PC-9 (cell line): ENCODE measurements at regions not wholly inside any gene's neighbourhood (a gene's known extent, or its start where the extent isn't known, plus 50 kb on each side); places are given as distances from the start of the nearest gene placed in this dataset.

Experiments used
- BruUV-seq: library from RNA; stranded (reverse); fragments of 400-500 nt; replicated peaks from 2 replicates; lab custom pipeline; 2021; lab: Mats Ljungman, UMichigan
- CTCF ChIA-PET: fragments of 300-600 bp; sonication (Branson Sonifier 250); formaldehyde crosslinking; loops from one replicate; lab custom pipeline; 2022; ENCODE audit warnings: antibody characterized with exemption; lab: Charles Lee
- POLR2A ChIA-PET: fragments of 300-600 bp; sonication (Branson Sonifier 250); formaldehyde crosslinking; loops from one replicate; lab custom pipeline; 2022; ENCODE audit warnings: antibody characterized with exemption; ENCODE audit not compliant: unreplicated experiment; lab: Charles Lee
- DNase-seq, 2 experiments: peaks; one replicate each; pipeline versions ENCODE4 v3.0.0 to v3.0.0-alpha.2; 2015 to 2022; ENCODE audit warnings: mixed read lengths in 1 of 2
- H2AFZ ChIP-seq: fragments of 200-600 bp; sonication (generic); 2 replicates; pipeline ENCODE4 v1.8.1; 2017; ENCODE audit warnings: antibody characterized with exemption
- H3F3A ChIP-seq: fragments of 200-600 bp; sonication (generic); 2 replicates; pipeline ENCODE4 v1.8.1; 2017; ENCODE audit warnings: antibody characterized with exemption, mild to moderate bottlenecking, low read depth; ENCODE audit not compliant: insufficient read depth
- H3K27ac ChIP-seq: fragments of 200-600 bp; sonication (generic); 2 replicates; pipeline ENCODE4 v1.6.1; 2016; ENCODE audit warnings: mixed run types
- H3K27me3 ChIP-seq: fragments of 200-600 bp; sonication (generic); 2 replicates; pipeline ENCODE4 v1.6.1; 2016; ENCODE audit warnings: low read depth, mixed run types; ENCODE audit not compliant: insufficient read depth
- H3K36me3 ChIP-seq: fragments of 200-600 bp; sonication (generic); 2 replicates; pipeline ENCODE4 v1.6.1; 2016; ENCODE audit warnings: low read depth, mixed run types
- H3K4me1 ChIP-seq: fragments of 200-600 bp; sonication (generic); replicated peaks from 2 replicates; pipeline ENCODE4 v1.6.1; 2016; ENCODE audit warnings: mixed run types; ENCODE audit not compliant: insufficient read depth
- H3K4me2 ChIP-seq: fragments of 200-600 bp; sonication (generic); 2 replicates; pipeline ENCODE4 v1.6.1; 2017; ENCODE audit warnings: mixed run types
- H3K4me3 ChIP-seq: fragments of 200-600 bp; sonication (generic); 2 replicates; pipeline ENCODE4 v1.6.1; 2016; ENCODE audit warnings: mixed run types
- H3K79me2 ChIP-seq: fragments of 200-600 bp; sonication (generic); 2 replicates; pipeline ENCODE4 v1.6.1; 2017; ENCODE audit warnings: low read depth, mixed run types
- H3K9me2 ChIP-seq: fragments of 200-600 bp; sonication (generic); 2 replicates; pipeline ENCODE4 v1.8.1; 2017; ENCODE audit warnings: mild to moderate bottlenecking; ENCODE audit not compliant: insufficient read depth
- H3K9me3 ChIP-seq: fragments of 200-600 bp; sonication (generic); 2 replicates; pipeline ENCODE4 v1.8.1; 2016; ENCODE audit warnings: low read depth; ENCODE audit not compliant: insufficient read depth
- H4K20me1 ChIP-seq: fragments of 200-600 bp; sonication (generic); 2 replicates; pipeline ENCODE4 v1.8.1; 2017; ENCODE audit not compliant: insufficient read depth
- CTCF ChIP-seq: fragments of 200-600 bp; sonication (generic); conservative IDR thresholded peaks from 2 replicates; pipeline ENCODE4 v1.6.1; 2017; ENCODE audit warnings: mixed run types, antibody characterized with exemption, mild to moderate bottlenecking, moderate library complexity
- EZH2 ChIP-seq: fragments of 200-600 bp; sonication (generic); IDR thresholded peaks from 2 replicates; pipeline ENCODE4 v1.8.0; 2017; ENCODE audit warnings: antibody characterized with exemption, low read depth
- intact Hi-C: fragments of 100-400 bp; cut with micrococcal nuclease; formaldehyde crosslinking; loops from one replicate; pipeline ENCODE4 v1.10.0; 2022; ENCODE audit not compliant: unreplicated experiment

- Histone ChIP-seq H3K9me2 (no peaks in the 10 kb centered on the region), H3K9me3 (no peaks in the 10 kb centered on the region), H4K20me1 (no peaks in the 10 kb centered on the region), H3K4me1 (peaks cover 6% of the 10 kb centered on the region), H3K79me2 (no peaks in the 10 kb centered on the region), H2AFZ (no peak overlapping the region), H3K36me3 (no peaks in the 10 kb centered on the region), H3K27me3 (no peaks in the 10 kb centered on the region), H3K27ac (no peak overlapping the region), H3K4me2 (no peak overlapping the region), H3K4me3 (no peak overlapping the region), H3F3A (no peaks in the 10 kb centered on the region; the same call in 1 of the 2 replicates)
- ChIA-PET POLR2A (no interaction called here), CTCF (interaction anchor here (0.6 kb wide), 1 partner anchor 649 kb away, joined by 3 read pairs; no protein-coding TSS in a partner anchor)
- TF ChIP-seq EZH2 (no peak), CTCF (no peak)
- DNase-seq: no peak
- no TSS peak for BruUV-seq
- intact Hi-C loops: no loop called here
Observed at GRCh38 chr6:6932341-6932740, 175.4 kb upstream of the RREB1 start.

GRCh38 chr6:6932968-6933367 is 174.8 kb upstream of the RREB1 start:
- no peak for DNase-seq
- Histone ChIP-seq H4K20me1 (no peaks in the 10 kb centered on the region), H3K4me2 (no peak overlapping the region), H3K27ac (no peak overlapping the region), H3K4me1 (peaks cover 6% of the 10 kb centered on the region), H3K79me2 (no peaks in the 10 kb centered on the region), H2AFZ (no peak overlapping the region), H3K9me2 (no peaks in the 10 kb centered on the region), H3K36me3 (no peaks in the 10 kb centered on the region), H3F3A (no peaks in the 10 kb centered on the region; the same call in 1 of the 2 replicates), H3K27me3 (no peaks in the 10 kb centered on the region), H3K9me3 (no peaks in the 10 kb centered on the region), H3K4me3 (no peak overlapping the region)
- BruUV-seq: no TSS peak
- intact Hi-C loops: no loop called here
- TF ChIP-seq EZH2 (no peak), CTCF (no peak)
- CTCF ChIA-PET: no interaction called here
- POLR2A ChIA-PET: no interaction called here

- Histone ChIP-seq H3K36me3 (no peaks in the 10 kb centered on the region), H3K4me3 (no peak overlapping the region), H3K4me1 (no peaks in the 10 kb centered on the region), H3K9me2 (no peaks in the 10 kb centered on the region), H2AFZ (no peak overlapping the region), H3K9me3 (no peaks in the 10 kb centered on the region), H3K79me2 (no peaks in the 10 kb centered on the region), H3K27ac (no peak overlapping the region), H3F3A (no peaks in the 10 kb centered on the region), H3K27me3 (no peaks in the 10 kb centered on the region), H4K20me1 (no peaks in the 10 kb centered on the region), H3K4me2 (no peak overlapping the region)
- TF ChIP-seq CTCF: no peak
- no peak for TF ChIP-seq EZH2
- BruUV-seq: no TSS peak
- no peak for DNase-seq
- CTCF ChIA-PET: no interaction called here
- POLR2A ChIA-PET: no interaction called here
- intact Hi-C loops: no loop called here
Observed at GRCh38 chr6:6940031-6941025, 167.4 kb upstream of the RREB1 start.
